Stomach (tissue), 8 donors: ENCODE measurements at regions not wholly inside any gene's neighbourhood (a gene's known extent, or its start where the extent isn't known, plus 50 kb on each side); places are given as distances from the start of the nearest gene placed in this dataset.

ENCODE experiments used
- DNase-seq, 2 donors: peaks; one replicate each; pipeline versions ENCODE4 v3.0.0 to v3.0.0-alpha.2; 2013 to 2019
- H3K27ac ChIP-seq, 5 donors: fragments of 200-600 bp in 4 of 5; sonication (generic) in 4 of 5; one replicate each; pipeline ENCODE4 v1.5.1; 2013 to 2019; ENCODE audit warnings: mild to moderate bottlenecking in 1 of 5, moderate library complexity in 1 of 5
- H3K27me3 ChIP-seq, 3 donors: fragments of 200-600 bp; sonication (generic); one replicate each; pipeline ENCODE4 v1.5.1; 2017 to 2019; ENCODE audit warnings: mixed run types in 1 of 3
- H3K36me3 ChIP-seq, 4 donors: fragments of 200-600 bp; sonication (generic); 1 replicate in 3 of 4; 2 replicates in 1 of 4; pipeline ENCODE4 v1.5.1; 2016 to 2019
- H3K4me1 ChIP-seq, 4 donors: fragments of 200-600 bp; sonication (generic); one replicate each; pipeline ENCODE4 v1.5.1; 2016 to 2019
- H3K4me3 ChIP-seq, 4 donors: fragments of 200-600 bp; sonication (generic) in 3 of 4; one replicate each; pipeline ENCODE4 v1.5.1; 2016 to 2019; ENCODE audit warnings: mild to moderate bottlenecking in 1 of 4
- H3K9me3 ChIP-seq, 4 donors: fragments of 200-600 bp; sonication (generic); one replicate each; pipeline ENCODE4 v1.5.1; 2016 to 2019
- CTCF ChIP-seq, 7 experiments: fragments of 450-650 bp in 4 of 7; fragments of 200-600 bp in 3 of 7; sonication (generic) in 3 of 7; IDR thresholded peaks; one replicate each; pipeline ENCODE4 v1.5.1; 2016 to 2019; ENCODE audit warnings: antibody characterized with exemption in 7 of 7, control low read depth in 2 of 7, mild to moderate bottlenecking in 1 of 7
- EP300 ChIP-seq: sonication (generic); formaldehyde crosslinking; IDR thresholded peaks from one replicate; pipeline ENCODE4 v1.6.1; 2017; ENCODE audit warnings: antibody characterized with exemption
- POLR2A ChIP-seq, 4 donors: fragments of 450-650 bp; IDR thresholded peaks; one replicate each; pipeline ENCODE4 v1.6.1; 2016; ENCODE audit warnings: antibody characterized with exemption in 4 of 4, control low read depth in 2 of 4, mild to moderate bottlenecking in 1 of 4, moderate library complexity in 1 of 4
- POLR2AphosphoS5 ChIP-seq, 3 donors: sonication (generic); formaldehyde crosslinking; IDR thresholded peaks; one replicate each; pipeline ENCODE4 v1.6.1; 2016; ENCODE audit warnings: antibody characterized with exemption in 3 of 3
- WGBS, 5 donors: extraction: QIAGEN DNeasy Blood & Tissue Kit in 3 of 5; methylation state at CpG; one replicate each; pipeline versions ENCODE4 v1.1.5 to v1.1.7; 2013 to 2018; 5-methylcytosine and 5-hydroxymethylcytosine counted together
- intact Hi-C: fragments of 100-400 bp; cut with DNase I; formaldehyde crosslinking; loops from one replicate; pipeline ENCODE4 v1.15.1; 2023; ENCODE audit warnings: low total_unique reads
- donor health status: healthy with polysubstance abuse.
- donor health status: Bipolar disorder and iron deficiency.
- donor health status: healthy.

- Histone ChIP-seq H3K4me3 (no peak overlapping the region), H3K36me3 (no peaks in the 10 kb centered on the region), H3K27ac (peak overlapping the region in 1 of 5 donors; percentile 59), H3K4me1 (peaks cover 0 to 9% (median 0%) of the 10 kb centered on the region in 4 donors), H3K9me3 (peaks cover 0 to 7% (median 5%) of the 10 kb centered on the region in 4 donors), H3K27me3 (no peaks in the 10 kb centered on the region)
- intact Hi-C loops, result no loop called here
- TF ChIP-seq EP300 (no peak), POLR2AphosphoS5 (IDR thresholded peaks at IDR 0.05) (peak in 1 of 3 donors; percentile 8)
- WGBS, 5 donors, result 65 to 86% (median 82%) methylated on average over 4 of the region's 4 CpGs
- DNase-seq, result no peak
Observed at GRCh38 chr10:125605167-125605566, 77.8 kb downstream of the TEX36 start.

GRCh38 chr10:125602825-125603224 is 80.1 kb downstream of the TEX36 start:
- Histone ChIP-seq H3K36me3 (no peaks in the 10 kb centered on the region), H3K4me3 (no peak overlapping the region), H3K9me3 (peaks cover 0 to 14% (median 9%) of the 10 kb centered on the region in 4 donors), H3K27me3 (no peaks in the 10 kb centered on the region), H3K4me1 (peaks cover 0 to 9% (median 0%) of the 10 kb centered on the region in 4 donors), H3K27ac (no peak overlapping the region)
- 75 to 83% (median 80%) methylated on average over 13 of the region's 13 CpGs for WGBS, 5 donors
- no peak for TF ChIP-seq POLR2A (IDR thresholded peaks at IDR 0.05)
- TF ChIP-seq CTCF (IDR thresholded peaks at IDR 0.05), result no peak
- TF ChIP-seq EP300, result no peak
- no peak for TF ChIP-seq POLR2AphosphoS5 (IDR thresholded peaks at IDR 0.05)
- intact Hi-C loops, result no loop called here
- DNase-seq, result no peak

GRCh38 chr10:125599194-125599593 is 83.8 kb downstream of the TEX36 start:
- intact Hi-C loops, result no loop called here
- no peak for DNase-seq

GRCh38 chr10:125595911-125596310 is 87.1 kb downstream of the TEX36 start:
- Histone ChIP-seq H3K4me1 (no peaks in the 10 kb centered on the region), H3K36me3 (no peaks in the 10 kb centered on the region), H3K27ac (no peak overlapping the region), H3K4me3 (no peak overlapping the region), H3K27me3 (no peaks in the 10 kb centered on the region), H3K9me3 (peaks cover 8 to 34% (median 23%) of the 10 kb centered on the region in 4 donors)
- intact Hi-C loops, result no loop called here
- DNase-seq, result no peak
- TF ChIP-seq EP300, result no peak
- no peak for TF ChIP-seq CTCF (IDR thresholded peaks at IDR 0.05)
- TF ChIP-seq POLR2AphosphoS5 (IDR thresholded peaks at IDR 0.05), result no peak
- TF ChIP-seq POLR2A (IDR thresholded peaks at IDR 0.05), result no peak

More at GRCh38 chr10:125599194-125599593, 83.8 kb downstream of the TEX36 start:
- TF ChIP-seq POLR2AphosphoS5 (IDR thresholded peaks at IDR 0.05) (no peak), EP300 (no peak), CTCF (IDR thresholded peaks at IDR 0.05) (no peak), POLR2A (IDR thresholded peaks at IDR 0.05) (no peak)
- Histone ChIP-seq H3K4me3 (no peak overlapping the region), H3K4me1 (no peaks in the 10 kb centered on the region), H3K27me3 (no peaks in the 10 kb centered on the region), H3K9me3 (peaks cover 8 to 34% (median 23%) of the 10 kb centered on the region in 4 donors), H3K27ac (no peak overlapping the region), H3K36me3 (no peaks in the 10 kb centered on the region)
- 59 to 73% (median 68%) methylated on average over 4 of the region's 4 CpGs for WGBS, 5 donors

GRCh38 chr10:125593644-125594043 is 89.3 kb downstream of the TEX36 start:
- 76 to 91% (median 86%) methylated on average over 5 of the region's 5 CpGs for whole genome bisulfite sequencing, 5 donors
- TF ChIP-seq EP300, result no peak
- TF ChIP-seq POLR2AphosphoS5 (IDR thresholded peaks at IDR 0.05), result no peak
- TF ChIP-seq POLR2A (IDR thresholded peaks at IDR 0.05), result no peak
- TF ChIP-seq CTCF (IDR thresholded peaks at IDR 0.05), result no peak
- intact Hi-C loops, result no loop called here
- H3K4me1 ChIP-seq, result no peaks in the 10 kb centered on the region
- DNase-seq, result no peak
- no peak overlapping the region for H3K27ac ChIP-seq
- H3K27me3 ChIP-seq, result no peaks in the 10 kb centered on the region
- no peak overlapping the region for H3K4me3 ChIP-seq
- H3K9me3 ChIP-seq, result peaks cover 5 to 24% (median 14%) of the 10 kb centered on the region in 4 donors
- H3K36me3 ChIP-seq, result no peaks in the 10 kb centered on the region
